Neural cell (in vitro differentiated cells): ENCODE measurements at regions not wholly inside any gene's neighbourhood (a gene's known extent, or its start where the extent isn't known, plus 50 kb on each side); places are given as distances from the start of the nearest gene placed in this dataset.

Source experiments
- EZH2 ChIP-seq: fragments of 200-600, 300-800 bp; shearing (Covaris generic), sonication (generic); IDR thresholded peaks from 2 replicates; pipeline ENCODE4 v1.6.1; 2014; ENCODE audit warnings: antibody characterized with exemption, low read length, borderline replicate concordance, mild to moderate bottlenecking; ENCODE audit not compliant: insufficient read depth, poor library complexity, severe bottlenecking
- POLR2AphosphoS5 ChIP-seq: IDR thresholded peaks from 2 replicates; pipeline ENCODE4 v1.6.1; 2012
- RAD21 ChIP-seq: fragments of 450-650 bp; conservative IDR thresholded peaks from 2 replicates; pipeline ENCODE4 v1.6.1; 2014; ENCODE audit warnings: antibody characterized with exemption, mild to moderate bottlenecking, moderate library complexity
- SMC3 ChIP-seq: fragments of 450-650 bp; conservative IDR thresholded peaks from 2 replicates; pipeline ENCODE4 v1.6.1; 2014; ENCODE audit warnings: antibody characterized with exemption, mild to moderate bottlenecking, moderate library complexity; ENCODE audit not compliant: poor library complexity
- TF ChIP-seq, protein P1 (sequence below): fragments of 450-650 bp; IDR thresholded peaks from 2 replicates; pipeline ENCODE4 v1.5.1; 2014; ENCODE audit warnings: antibody characterized with exemption, mild to moderate bottlenecking, moderate library complexity; ENCODE audit not compliant: poor library complexity, severe bottlenecking

DNA sequence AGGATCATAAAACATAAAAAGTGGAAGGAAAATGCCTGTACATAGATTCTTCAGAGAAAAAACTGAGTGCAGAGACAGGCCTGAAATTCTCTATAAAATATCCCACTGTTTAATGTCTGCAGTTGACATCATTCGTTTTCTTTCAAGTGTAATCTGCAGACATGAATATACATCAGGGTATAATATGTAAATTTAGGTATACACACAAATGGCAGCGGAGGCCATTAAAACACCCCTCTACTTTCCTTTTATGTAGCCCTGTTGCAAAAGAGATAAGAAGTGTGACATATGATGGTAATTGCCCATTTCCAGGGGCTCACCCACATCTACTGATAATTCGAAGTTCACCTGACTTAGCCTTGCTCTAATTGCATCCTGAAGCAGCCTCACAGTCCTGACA is 164.3 kb downstream of the SLC24A2 start:
- no peak for TF ChIP-seq SMC3
- TF ChIP-seq, protein P1, sequence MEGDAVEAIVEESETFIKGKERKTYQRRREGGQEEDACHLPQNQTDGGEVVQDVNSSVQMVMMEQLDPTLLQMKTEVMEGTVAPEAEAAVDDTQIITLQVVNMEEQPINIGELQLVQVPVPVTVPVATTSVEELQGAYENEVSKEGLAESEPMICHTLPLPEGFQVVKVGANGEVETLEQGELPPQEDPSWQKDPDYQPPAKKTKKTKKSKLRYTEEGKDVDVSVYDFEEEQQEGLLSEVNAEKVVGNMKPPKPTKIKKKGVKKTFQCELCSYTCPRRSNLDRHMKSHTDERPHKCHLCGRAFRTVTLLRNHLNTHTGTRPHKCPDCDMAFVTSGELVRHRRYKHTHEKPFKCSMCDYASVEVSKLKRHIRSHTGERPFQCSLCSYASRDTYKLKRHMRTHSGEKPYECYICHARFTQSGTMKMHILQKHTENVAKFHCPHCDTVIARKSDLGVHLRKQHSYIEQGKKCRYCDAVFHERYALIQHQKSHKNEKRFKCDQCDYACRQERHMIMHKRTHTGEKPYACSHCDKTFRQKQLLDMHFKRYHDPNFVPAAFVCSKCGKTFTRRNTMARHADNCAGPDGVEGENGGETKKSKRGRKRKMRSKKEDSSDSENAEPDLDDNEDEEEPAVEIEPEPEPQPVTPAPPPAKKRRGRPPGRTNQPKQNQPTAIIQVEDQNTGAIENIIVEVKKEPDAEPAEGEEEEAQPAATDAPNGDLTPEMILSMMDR = no peak
- TF ChIP-seq RAD21 = no peak
- TF ChIP-seq POLR2AphosphoS5 = no peak
- TF ChIP-seq EZH2 = no peak
